GM19240 (cell line): ENCODE measurements at regions not wholly inside any gene's neighbourhood (a gene's known extent, or its start where the extent isn't known, plus 50 kb on each side); places are given as distances from the start of the nearest gene placed in this dataset.
"Not testable (repeated sequence)": the region's sequence is repeated elsewhere in the genome, so short reads cannot be mapped to it uniquely, and the experiment has no call there.

Source experiments
- DNase-seq: peaks from one replicate; pipeline ENCODE4 v3.0.0; 2011; ENCODE audit warnings: low spot score; ENCODE audit not compliant: insufficient read length

- DNase-seq: no peak
Observed at GRCh38 chr3:87895983-87896382, 162.8 kb downstream of the CGGBP1 start.

- DNase-seq: no peak
Observed at GRCh38 chr3:87873136-87873535, 185.7 kb downstream of the CGGBP1 start.

GRCh38 chr3:87867001-87867400 lies 191.8 kb downstream of the CGGBP1 start:
- no peak for DNase-seq

DNA sequence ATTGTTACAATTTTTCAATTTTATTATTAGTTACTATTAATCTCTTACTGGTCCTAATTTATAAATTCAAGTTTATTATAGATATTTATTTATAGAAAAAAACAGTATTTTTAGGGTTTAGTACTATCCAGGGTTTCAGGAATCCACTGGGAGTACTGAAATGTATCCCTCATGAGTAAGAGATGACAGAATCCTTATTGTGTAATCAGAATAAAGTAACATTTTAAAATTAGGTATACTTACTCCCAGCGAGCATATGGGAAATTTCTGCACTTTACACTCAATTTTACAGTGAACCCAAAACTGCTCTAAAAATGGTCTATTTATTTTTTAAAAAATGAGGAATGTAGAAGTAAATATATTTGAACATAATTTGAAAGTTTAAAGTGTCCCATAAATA lies 202.7 kb downstream of the CGGBP1 start:
- no peak for DNase-seq

DNA sequence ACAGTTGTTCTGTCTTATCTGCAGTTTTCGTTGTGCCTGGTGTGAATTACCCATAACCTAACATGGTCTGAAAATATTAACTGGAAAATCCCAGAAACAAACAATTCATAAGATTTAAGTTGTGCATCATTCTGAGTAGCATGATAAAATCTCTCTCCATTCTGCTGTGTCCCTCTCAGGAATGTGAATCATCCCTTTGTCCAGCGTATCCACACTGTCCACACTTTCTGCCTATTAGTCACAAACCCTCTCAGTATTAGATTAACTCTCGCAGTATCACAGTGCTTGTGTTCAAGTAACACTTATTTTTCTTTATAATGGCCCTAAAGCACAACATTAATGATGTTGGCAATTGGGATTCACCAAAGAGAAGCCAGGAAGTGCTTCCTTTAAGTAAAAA lies 203.2 kb downstream of the CGGBP1 start:
- no peak for DNase-seq

DNA sequence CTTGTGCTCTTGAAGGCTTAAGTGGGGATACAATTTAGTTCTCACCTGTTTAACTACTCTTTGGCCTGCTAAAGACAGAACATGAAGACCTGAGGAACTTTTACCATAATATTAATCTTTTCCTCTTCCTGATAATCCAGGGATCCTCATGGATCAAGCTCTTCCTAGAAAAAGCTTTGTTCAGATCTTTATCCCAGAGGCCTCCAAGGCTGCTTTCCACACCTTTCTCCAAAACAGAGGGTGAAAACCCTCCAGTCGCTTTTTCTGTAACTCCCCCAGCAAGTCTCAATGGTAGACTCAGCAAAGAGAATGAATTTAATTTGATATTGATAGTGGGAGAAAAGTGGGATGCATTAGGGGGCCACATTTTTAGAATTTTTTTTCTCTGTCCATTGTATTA lies 203.6 kb downstream of the CGGBP1 start:
- DNase-seq: no peak

DNA sequence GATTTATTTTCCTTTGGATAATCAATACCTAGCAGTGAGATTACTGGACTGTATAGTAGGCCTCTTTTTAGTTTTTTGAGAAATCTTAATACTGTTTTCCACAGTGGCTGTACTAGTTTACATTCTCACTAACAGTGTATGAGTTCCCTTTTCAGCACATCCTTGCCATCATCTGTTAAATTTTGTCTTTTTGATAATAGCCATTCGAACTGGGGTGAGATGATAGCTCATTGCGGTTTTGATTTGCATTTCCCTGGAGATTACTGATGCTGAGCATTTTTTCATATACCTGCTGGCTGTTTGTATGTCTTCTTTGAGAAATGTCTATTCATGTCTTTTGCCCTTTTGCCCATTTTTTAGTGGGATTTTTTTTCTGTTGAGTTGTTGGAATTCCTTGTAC lies 210.8 kb downstream of the CGGBP1 start:
- no peak for DNase-seq

GRCh38 chr3:87837076-87837475 lies 221.7 kb downstream of the CGGBP1 start:
- DNase-seq: no peak

DNA sequence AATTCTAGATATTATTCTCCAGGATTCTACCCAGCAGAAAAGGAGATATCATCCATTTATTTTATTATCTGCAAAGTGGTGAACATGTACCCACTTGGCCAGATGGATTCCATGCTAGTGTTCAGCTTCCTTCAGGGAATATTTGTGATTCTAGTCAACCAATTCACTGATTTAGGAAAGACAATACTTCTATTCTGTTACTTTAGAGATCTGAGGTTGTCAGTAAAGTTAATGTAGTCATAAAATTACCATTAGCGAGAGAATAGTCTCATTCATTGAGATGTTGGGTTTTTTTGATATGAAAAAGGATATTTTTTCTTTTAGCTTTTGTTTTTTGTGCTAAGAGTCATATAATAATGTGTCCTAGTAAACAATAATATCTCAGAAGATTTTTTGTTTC lies 222.8 kb downstream of the CGGBP1 start:
- DNase-seq: no peak

DNA sequence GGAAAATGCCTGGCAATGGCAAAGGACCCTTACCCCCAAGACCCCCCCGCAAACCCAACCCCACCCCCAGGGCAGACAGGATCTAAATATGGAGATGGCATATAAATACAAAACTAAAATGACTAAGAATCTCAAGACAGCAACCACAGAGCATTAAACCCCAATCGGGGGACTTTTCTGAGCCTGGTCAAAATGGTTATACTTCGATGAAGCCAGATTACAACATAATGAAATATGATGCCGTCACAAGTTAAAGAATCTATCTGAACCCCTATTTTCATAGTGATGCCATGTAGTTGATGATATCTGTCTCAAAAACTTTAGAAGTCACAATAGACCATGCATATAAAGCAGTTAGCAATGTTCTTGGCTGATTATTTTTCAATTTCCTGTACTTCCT lies 223.6 kb downstream of the CGGBP1 start:
- DNase-seq: no peak

- DNase-seq: no peak
Observed at GRCh38 chr3:87834327-87834726, 224.5 kb downstream of the CGGBP1 start.

- no peak for DNase-seq
Observed at GRCh38 chr3:87833039-87833377, 225.8 kb downstream of the CGGBP1 start.

GRCh38 chr3:87828046-87828445 lies 230.8 kb downstream of the CGGBP1 start:
- DNase-seq: no peak

DNA sequence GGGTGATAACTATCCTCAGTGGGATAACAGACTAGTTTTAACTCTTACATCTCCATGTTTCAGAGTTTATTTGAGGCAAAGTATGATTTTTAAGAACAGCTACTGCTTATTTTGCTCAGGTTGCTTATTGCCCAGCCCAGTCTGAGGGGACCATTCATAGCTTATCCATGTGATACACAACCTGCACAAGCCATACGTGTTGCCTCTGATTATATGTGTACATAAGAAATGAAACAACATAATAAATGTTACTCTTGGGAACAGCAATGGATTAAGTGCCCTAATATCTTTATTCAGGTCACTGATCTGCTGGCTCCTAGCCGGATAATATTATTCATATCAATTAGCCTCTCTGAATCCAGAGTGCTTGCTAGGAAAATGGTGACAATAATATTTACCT lies 236.2 kb downstream of the CGGBP1 start:
- no peak for DNase-seq

DNA sequence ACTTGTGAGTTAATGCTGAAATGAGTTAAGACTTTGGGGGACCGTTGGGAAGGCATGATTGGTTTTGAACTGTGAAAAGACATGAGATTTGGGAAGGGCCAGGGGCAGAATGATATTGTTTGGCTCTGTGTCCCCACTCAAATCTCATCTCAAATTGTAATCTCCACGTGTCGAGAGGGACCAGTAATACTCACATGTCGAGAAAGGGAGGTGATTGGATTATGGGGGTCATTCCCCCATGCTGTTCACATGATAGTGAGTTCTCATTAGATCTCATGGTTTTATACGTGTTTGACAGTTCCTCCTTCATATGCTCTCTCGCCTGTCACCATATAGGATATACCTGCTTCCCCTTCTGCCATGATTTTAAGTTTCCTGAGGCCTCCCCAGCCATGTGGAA lies 245.3 kb downstream of the CGGBP1 start:
- not testable (repeated sequence) for DNase-seq

DNA sequence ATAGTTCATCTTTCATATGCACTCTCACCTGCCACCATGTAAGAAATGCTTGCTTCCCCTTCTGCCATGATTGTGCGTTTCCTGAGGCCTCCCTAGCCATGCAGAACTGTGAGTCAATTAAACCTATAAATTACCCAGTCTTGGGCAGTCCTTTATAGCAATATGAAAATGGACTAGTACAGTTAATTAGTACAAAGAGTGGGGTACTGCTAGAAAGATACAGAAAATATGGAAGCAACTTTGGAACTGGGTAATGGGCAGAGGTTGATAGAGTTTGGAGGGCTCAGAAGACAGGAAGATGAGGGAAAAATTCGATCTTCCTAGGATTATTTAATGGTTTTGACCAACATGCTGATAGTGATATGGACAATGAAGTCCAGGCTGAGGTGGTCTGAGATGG lies 246.9 kb downstream of the CGGBP1 start:
- no peak for DNase-seq

DNA sequence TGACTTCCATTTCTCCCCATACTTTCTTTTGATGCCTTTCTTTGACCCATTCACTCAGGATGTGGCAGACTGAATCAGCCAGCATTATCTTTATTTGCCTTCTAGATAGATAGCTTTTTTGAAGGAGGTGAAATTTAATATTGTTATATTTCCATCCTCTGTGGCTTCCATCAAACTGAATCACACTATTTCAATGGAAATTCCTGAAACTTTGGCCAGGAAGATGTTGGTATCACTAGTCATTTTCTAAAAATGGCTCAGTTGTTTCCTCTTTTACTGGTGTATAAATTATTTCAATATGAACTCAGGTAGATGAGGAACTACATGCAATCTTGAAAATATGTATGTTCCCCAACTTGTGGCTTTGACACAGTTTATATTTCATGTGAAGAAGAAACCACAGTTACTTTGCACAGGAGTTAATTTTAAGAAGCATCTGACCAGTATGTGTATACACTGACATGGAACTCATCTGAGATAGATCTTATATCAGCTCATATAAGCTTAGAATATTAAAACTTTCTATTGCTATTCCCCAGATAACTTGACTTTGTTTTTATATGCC lies 248.3 kb downstream of the CGGBP1 start:
- DNase-seq: no peak

DNA sequence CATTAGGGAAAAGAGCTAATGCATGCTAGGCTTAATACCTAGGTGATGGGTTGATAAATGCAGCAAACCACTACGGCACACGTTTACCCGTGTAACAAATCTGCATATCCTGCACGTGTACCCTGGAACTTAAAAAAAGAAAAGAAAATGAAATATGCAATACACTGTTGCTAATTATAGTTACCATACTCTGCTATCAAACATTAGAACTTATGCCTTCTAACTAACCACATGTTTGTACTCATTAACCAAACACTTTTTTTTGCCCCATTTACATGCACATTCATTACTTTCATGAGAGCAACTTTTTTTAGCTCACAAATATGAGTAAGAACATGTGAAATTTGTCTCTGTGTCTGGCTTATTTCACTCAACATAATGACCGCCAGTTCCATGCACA lies 253.1 kb downstream of the CGGBP1 start:
- no peak for DNase-seq

DNA sequence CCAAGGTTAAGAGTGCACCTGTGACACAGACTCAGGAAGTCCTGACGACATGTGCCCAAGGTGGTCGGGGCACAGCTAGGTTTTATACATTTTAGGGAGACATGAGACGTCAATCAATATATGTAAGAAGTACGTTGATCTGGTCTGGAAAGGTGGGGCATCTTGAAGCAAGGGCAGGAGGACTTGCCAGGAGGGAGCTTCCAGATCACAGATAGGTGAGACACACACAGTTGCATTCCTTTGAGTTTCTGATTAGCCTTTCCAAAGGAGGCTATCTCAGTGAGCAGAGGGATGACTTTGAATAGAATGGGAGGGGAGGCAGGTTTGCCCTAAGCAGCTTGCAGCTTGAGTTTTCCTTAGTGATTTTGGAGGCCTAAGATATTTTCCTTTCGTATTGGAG lies 257.4 kb downstream of the CGGBP1 start:
- DNase-seq: no peak

DNA sequence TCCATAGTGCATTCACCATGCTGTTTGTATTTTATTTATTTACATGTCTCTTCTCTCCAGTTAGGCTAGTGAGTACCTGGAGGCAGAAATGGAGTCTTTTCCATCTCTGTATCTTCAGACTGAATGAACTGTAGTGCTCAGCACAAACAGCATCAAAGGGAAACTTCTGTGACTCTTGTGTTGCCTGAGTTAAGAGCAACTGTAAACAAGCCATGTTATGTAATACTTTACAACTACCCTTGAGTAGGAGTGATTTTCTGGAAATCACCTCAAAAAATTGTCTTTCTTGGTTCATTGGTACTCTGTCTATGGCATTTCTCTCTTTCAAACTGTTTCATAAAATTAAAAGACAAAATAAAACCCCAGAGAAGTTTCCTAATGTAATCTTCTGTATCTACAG lies 258.3 kb downstream of the CGGBP1 start:
- no peak for DNase-seq

DNA sequence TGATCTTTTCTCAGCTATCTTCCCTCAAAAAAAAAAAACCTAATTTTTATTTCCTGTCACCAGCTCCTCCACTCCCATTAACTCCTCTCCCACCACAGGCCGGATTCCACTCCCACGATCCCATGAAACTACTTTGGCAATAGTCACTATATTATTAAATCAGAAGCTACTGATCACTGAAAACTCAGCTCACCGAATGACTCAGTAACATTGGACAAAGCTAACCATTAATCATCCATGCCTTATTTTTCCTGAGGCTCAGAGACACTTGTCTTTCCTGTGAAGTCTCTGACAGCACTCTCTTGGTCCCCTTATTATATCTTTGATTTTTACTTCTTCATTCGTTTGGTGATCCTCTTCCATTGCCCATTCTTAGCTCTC lies 260.2 kb downstream of the CGGBP1 start:
- DNase-seq: no peak

DNA sequence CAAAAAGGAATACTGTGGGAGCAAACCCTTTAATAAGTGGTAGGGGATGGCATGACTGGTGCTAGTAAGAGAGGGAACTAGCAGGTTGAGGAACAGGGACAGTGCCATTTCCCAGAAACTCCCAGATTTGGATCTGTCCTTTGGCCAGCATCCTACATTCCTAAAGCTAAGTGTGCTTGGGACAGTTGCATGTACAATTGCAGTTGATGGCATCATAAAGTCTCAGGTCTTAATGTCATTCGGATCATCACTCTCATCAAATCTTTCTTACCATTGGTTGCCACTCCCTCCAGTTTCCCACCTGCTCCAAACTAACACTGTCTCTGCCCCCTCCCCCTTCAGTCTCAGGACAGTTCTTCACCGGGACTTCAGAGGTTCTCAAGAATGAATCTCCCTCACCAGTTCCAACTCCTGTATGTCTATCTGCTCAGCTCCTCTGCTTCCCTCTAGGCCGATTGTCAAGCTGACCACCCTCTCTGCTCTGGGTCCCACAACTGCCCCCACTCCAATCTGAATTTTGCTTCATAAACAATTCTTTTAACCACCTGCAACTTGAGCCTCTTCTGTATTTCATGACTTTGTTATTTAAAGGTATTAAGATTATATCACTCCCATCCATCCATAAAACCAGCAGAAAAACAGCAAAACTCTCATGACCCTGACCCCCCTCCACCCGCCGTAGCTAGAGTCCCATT lies 260.8 kb downstream of the CGGBP1 start:
- no peak for DNase-seq

DNA sequence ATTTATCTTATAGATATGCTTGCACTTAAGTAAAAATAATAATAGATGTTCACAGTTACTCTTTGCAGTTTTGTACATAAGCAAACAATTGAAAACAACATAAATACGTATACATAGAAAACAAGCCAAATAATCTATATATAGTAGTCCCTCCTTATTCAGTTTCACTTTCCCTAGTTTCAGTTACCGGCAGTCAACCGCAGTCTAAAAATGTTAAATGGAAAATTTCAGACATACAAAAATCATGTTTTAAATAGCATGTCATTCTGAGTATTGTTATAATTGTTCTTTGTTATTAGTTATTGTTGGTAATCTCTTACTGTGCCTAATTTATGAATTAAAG lies 262.0 kb downstream of the CGGBP1 start:
- no peak for DNase-seq
